GM18909 (cell line): ENCODE measurements at regions not wholly inside any gene's neighbourhood (a gene's known extent, or its start where the extent isn't known, plus 50 kb on each side); places are given as distances from the start of the nearest gene placed in this dataset.

Experiments used
- ATAC-seq: cut with Tn5 transposase; IDR thresholded peaks from one replicate; pipeline ENCODE4 v1.9.1; 2021; ENCODE audit warnings: mild to moderate bottlenecking; ENCODE audit not compliant: unreplicated experiment, poor library complexity

DNA sequence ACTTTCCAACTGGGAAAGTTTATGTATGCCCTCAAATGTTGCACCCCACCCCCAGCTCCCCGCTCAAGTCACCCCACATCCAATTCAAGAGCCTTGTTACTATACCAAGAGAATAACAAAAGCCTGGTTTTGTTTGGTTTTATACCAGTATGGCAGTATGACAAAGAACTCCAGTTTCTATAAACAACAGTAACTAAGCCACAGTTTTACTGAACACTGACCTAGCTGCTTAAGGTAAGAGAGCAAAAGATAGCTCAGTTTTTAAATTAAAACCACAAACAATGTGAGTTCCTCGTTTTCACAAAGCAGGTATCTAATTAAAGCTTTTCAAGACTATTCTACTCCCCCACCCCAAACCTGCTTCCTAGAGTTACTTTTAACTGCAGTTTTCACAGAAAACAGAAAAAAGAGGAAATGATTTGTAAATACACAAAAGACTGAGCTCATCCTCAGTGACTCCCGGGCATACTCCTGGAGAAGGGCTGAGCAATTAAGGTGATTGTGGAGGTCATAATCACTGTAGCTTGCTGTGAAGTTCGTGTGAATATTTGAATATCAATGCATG, 59.3 kb upstream of the LHX8 start:
- no peak for ATAC-seq

DNA sequence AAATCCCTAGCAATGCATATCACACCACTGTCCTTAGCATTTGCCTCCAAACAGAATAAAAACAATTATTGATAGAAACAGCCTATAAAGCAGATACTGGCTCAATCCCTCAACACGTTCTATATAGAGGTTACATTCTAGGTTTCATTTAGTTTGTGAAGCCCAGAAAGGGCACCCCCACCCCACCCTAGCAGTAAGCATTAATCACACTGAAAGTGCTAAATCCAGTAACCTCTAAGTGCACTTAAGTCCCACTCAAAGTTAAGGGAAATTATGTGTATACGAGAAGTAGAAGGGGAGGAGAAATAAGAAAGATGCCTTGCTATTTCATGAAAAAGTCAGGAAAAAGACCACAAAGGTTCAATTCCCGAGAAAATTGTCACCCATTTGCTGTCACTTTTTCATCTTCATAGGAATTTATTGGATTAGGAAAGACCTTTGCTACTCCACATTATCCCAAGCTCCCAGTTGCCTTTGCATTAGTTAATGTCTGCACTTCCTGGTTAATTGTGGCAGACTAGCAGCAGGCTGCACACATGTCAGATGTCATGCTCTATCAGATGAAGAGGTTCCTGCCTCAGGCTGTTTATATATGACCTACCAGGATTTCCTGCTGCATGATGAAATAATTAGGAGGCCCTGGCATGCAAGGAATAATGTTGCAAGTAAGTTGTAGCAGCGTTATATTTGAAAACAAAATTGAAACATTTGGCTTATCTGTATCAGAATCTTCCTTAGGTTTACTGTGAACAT, 54.5 kb upstream of the LHX8 start:
- no peak for ATAC-seq

DNA sequence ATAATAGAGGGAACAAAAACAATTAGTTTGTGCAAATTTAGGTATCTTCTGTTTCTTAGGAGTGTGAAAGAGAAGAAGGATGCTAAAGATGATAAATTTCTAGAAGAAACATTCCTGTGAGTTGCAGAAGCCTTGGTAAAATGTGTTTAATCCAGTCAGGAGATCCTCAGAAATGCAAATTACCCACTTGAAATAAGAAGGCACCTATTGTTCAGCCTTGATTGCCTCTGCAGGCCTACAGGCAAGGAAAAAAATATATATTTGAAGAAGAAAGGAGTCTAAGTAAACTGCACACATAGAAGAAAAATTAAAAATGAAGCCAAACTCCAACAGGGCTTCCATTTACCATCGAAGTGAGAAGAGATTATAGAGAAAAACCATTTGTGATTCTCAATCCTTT, 51.0 kb upstream of the LHX8 start:
- no peak for ATAC-seq

DNA sequence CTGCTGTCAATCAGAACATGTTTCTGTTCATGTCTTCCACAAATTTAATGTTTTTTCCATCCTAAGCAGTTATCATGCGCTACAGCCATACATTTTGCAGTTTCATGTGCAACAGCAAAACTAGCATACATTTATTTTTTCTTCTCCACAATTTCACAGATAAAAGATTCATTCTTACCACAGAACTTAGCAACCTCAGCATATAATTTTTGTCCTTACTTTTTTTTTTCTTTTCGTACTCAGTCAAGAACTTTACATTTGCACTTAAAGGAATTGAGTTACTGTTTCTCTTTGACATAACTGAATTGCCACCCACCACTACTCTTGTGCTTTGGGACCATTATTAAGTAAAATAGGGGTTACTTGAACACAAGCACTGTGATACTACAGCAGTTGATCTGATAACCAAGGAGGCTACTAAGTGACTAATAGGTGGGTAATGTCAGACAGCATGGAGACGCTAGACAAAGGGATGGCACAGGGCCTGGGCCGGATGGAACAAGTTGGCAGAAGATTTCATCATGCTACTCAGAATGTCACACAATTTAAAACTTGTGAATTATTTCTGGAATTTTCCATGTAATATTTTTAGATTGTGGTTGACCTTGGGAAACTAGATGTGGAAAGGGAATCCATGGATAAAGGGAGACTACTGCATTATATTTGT, 50.2 kb upstream of the LHX8 start:
- ATAC-seq, result no peak
